ENCODE measurements at regions not wholly inside any gene's neighbourhood (a gene's known extent, or its start where the extent isn't known, plus 50 kb on each side); places are given as distances from the start of the nearest gene placed in this dataset.
"Not testable (repeated sequence)": the region's sequence is repeated elsewhere in the genome, so short reads cannot be mapped to it uniquely, and the experiment has no call there.

- H3K4me1 ChIP-seq (ENCODE audit: control insufficient read depth in 1 of 2, insufficient read depth in 2 of 2, low read length in 2 of 2) = no peaks in the 10 kb centered on the region
- intact Hi-C loops (cut with micrococcal nuclease) = no loop called here
Measured at GRCh38 chr6:26743941-26744699, 84.6 kb upstream of the ZNF322 start.

DNA sequence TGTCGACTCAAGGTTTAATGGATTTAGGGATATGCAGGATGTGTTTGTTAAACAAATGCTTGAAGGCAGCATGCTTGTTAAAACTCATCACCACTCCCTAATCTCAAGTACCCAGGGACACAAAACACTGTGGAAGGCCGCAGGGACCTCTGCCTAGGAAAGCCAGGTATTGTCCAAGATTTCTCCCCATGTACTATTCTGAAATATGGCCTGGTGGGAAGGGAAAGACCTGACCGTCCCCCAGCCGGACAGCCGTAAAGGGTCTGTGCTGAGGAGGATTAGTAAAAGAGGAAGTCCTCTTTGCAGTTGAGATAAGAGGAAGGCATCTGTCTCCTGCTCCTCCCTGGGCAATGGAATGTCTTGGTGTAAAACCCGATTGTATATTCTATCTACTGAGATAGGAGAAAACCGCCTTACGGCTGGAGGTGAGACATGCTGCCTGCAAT is 85.3 kb upstream of the ZNF322 start:
- Mint-ChIP-seq H3K9me3 (peaks cover 33 to 54% (median 46%) of the 10 kb centered on the region in 7 donors), H3K27me3 (ENCODE audit: low read depth in 3 of 3) (peaks cover 55 to 70% (median 60%) of the 10 kb centered on the region in 3 donors), H3K4me3 (peak overlapping the region in 1 of 2 donors; percentile 85)
- H3K9me3 ChIP-seq (replicated peaks in 1 of 2; ENCODE audit: control insufficient read depth in 1 of 2, insufficient read depth in 1 of 2, low read length in 2 of 2) = peaks cover 27 to 51% of the 10 kb centered on the region in 2 donors
- H3K4me1 ChIP-seq (ENCODE audit: control insufficient read depth in 1 of 2, insufficient read depth in 2 of 2, low read length in 2 of 2); H3K4me1 Mint-ChIP-seq; H3K36me3 Mint-ChIP-seq; H3K79me2 ChIP-seq (ENCODE audit: insufficient read depth, low read length); H3K9ac ChIP-seq (ENCODE audit: insufficient read depth, low read length, poor library complexity, severe bottlenecking); H4K20me1 ChIP-seq (ENCODE audit: insufficient read depth, low read length); H3K27ac Mint-ChIP-seq; DNase-seq; H2AFZ ChIP-seq (ENCODE audit: insufficient read depth, low read depth, low read length, poor library complexity, severe bottlenecking); H3K36me3 ChIP-seq (replicated peaks in 1 of 2; ENCODE audit: control insufficient read depth in 1 of 2, insufficient read depth in 2 of 2, low read length in 2 of 2); H3K27ac ChIP-seq (ENCODE audit: low read depth in 1 of 2, low read length in 2 of 2); H3K4me3 ChIP-seq (replicated peaks in 1 of 3; ENCODE audit: low read depth in 2 of 3, low read length in 3 of 3); intact Hi-C loops (cut with micrococcal nuclease); H3K4me2 ChIP-seq (replicated peaks; ENCODE audit: extremely low read depth, low read length, poor library complexity, severe bottlenecking): not testable (repeated sequence)
- H3K27me3 ChIP-seq (ENCODE audit: control insufficient read depth in 2 of 2, insufficient read depth in 2 of 2, low read length in 2 of 2) = peaks cover 35 to 60% of the 10 kb centered on the region in 2 donors
- no CpG with 5 or more reads among the region's 8 CpGs for WGBS (ENCODE audit: insufficient coverage)

More at GRCh38 chr6:26743941-26744699, 84.6 kb upstream of the ZNF322 start:
- Mint-ChIP-seq H3K4me3 (peak overlapping the region in 1 of 2 donors; percentile 85), H3K27ac (no peak overlapping the region), H3K4me1 (peaks cover 5% of the 10 kb centered on the region), H3K9me3 (peaks cover 32 to 50% (median 44%) of the 10 kb centered on the region in 7 donors), H3K27me3 (ENCODE audit: low read depth in 3 of 3) (peaks cover 48 to 62% (median 55%) of the 10 kb centered on the region in 3 donors), H3K36me3 (peaks cover 6 to 9% of the 10 kb centered on the region in 2 donors)
- Histone ChIP-seq H3K36me3 (replicated peaks in 1 of 2; ENCODE audit: control insufficient read depth in 1 of 2, insufficient read depth in 2 of 2, low read length in 2 of 2) (no peaks in the 10 kb centered on the region), H2AFZ (ENCODE audit: insufficient read depth, low read depth, low read length, poor library complexity, severe bottlenecking) (no peak overlapping the region), H3K9me3 (replicated peaks in 1 of 2; ENCODE audit: control insufficient read depth in 1 of 2, insufficient read depth in 1 of 2, low read length in 2 of 2) (peaks cover 23 to 53% of the 10 kb centered on the region in 2 donors), H3K9ac (ENCODE audit: insufficient read depth, low read length, poor library complexity, severe bottlenecking) (no peak overlapping the region), H3K79me2 (ENCODE audit: insufficient read depth, low read length) (no peaks in the 10 kb centered on the region), H3K27ac (ENCODE audit: low read depth in 1 of 2, low read length in 2 of 2) (no peak overlapping the region), H3K4me2 (replicated peaks; ENCODE audit: extremely low read depth, low read length, poor library complexity, severe bottlenecking) (no peak overlapping the region), H3K4me3 (replicated peaks in 1 of 3; ENCODE audit: low read depth in 2 of 3, low read length in 3 of 3) (no peak overlapping the region), H3K27me3 (ENCODE audit: control insufficient read depth in 2 of 2, insufficient read depth in 2 of 2, low read length in 2 of 2) (peaks cover 30 to 52% of the 10 kb centered on the region in 2 donors), H4K20me1 (ENCODE audit: insufficient read depth, low read length) (no peaks in the 10 kb centered on the region)
- 6% methylated on average over 15 of the region's 27 CpGs for WGBS (ENCODE audit: insufficient coverage)
- TF ChIP-seq, protein P1, sequence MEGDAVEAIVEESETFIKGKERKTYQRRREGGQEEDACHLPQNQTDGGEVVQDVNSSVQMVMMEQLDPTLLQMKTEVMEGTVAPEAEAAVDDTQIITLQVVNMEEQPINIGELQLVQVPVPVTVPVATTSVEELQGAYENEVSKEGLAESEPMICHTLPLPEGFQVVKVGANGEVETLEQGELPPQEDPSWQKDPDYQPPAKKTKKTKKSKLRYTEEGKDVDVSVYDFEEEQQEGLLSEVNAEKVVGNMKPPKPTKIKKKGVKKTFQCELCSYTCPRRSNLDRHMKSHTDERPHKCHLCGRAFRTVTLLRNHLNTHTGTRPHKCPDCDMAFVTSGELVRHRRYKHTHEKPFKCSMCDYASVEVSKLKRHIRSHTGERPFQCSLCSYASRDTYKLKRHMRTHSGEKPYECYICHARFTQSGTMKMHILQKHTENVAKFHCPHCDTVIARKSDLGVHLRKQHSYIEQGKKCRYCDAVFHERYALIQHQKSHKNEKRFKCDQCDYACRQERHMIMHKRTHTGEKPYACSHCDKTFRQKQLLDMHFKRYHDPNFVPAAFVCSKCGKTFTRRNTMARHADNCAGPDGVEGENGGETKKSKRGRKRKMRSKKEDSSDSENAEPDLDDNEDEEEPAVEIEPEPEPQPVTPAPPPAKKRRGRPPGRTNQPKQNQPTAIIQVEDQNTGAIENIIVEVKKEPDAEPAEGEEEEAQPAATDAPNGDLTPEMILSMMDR (IDR thresholded peaks at IDR 0.05) = no peak
- no peak for DNase-seq

- H3K4me1 ChIP-seq (ENCODE audit: control insufficient read depth in 1 of 2, insufficient read depth in 2 of 2, low read length in 2 of 2); H4K20me1 ChIP-seq (ENCODE audit: insufficient read depth, low read length); H3K4me3 ChIP-seq (replicated peaks in 1 of 3; ENCODE audit: low read depth in 2 of 3, low read length in 3 of 3); H3K36me3 ChIP-seq (replicated peaks in 1 of 2; ENCODE audit: control insufficient read depth in 1 of 2, insufficient read depth in 2 of 2, low read length in 2 of 2); H3K4me1 Mint-ChIP-seq; H3K9ac ChIP-seq (ENCODE audit: insufficient read depth, low read length, poor library complexity, severe bottlenecking); H3K4me3 Mint-ChIP-seq; H3K79me2 ChIP-seq (ENCODE audit: insufficient read depth, low read length); H3K36me3 Mint-ChIP-seq; intact Hi-C loops (cut with micrococcal nuclease); H3K27ac ChIP-seq (ENCODE audit: low read depth in 1 of 2, low read length in 2 of 2); DNase-seq; H3K4me2 ChIP-seq (replicated peaks; ENCODE audit: extremely low read depth, low read length, poor library complexity, severe bottlenecking); H3K27ac Mint-ChIP-seq; H2AFZ ChIP-seq (ENCODE audit: insufficient read depth, low read depth, low read length, poor library complexity, severe bottlenecking): not testable (repeated sequence)
- 7% methylated on average over 2 of the region's 8 CpGs for WGBS (ENCODE audit: insufficient coverage)
- Histone ChIP-seq H3K9me3 (replicated peaks in 1 of 2; ENCODE audit: control insufficient read depth in 1 of 2, insufficient read depth in 1 of 2, low read length in 2 of 2) (peaks cover 27 to 40% of the 10 kb centered on the region in 2 donors), H3K27me3 (ENCODE audit: control insufficient read depth in 2 of 2, insufficient read depth in 2 of 2, low read length in 2 of 2) (peaks cover 38 to 65% of the 10 kb centered on the region in 2 donors)
- H3K9me3 Mint-ChIP-seq = peaks cover 35 to 56% (median 46%) of the 10 kb centered on the region in 7 donors
- H3K27me3 Mint-ChIP-seq (ENCODE audit: low read depth in 3 of 3) = peaks cover 62 to 77% (median 62%) of the 10 kb centered on the region in 3 donors
Measured at GRCh38 chr6:26745964-26746363, 86.4 kb upstream of the ZNF322 start.
